ENCODE measurements at regions not wholly inside any gene's neighbourhood (a gene's known extent, or its start where the extent isn't known, plus 50 kb on each side); places are given as distances from the start of the nearest gene placed in this dataset.

- no peak overlapping the region for H3K9ac ChIP-seq (ENCODE audit: control insufficient read depth, extremely low read depth, insufficient read depth, low read length)
- no peak overlapping the region for H3K27ac ChIP-seq (ENCODE audit: control insufficient read depth, insufficient read depth, low read length)
- no peaks in the 10 kb centered on the region for H3K4me1 ChIP-seq (ENCODE audit: control insufficient read depth, extremely low read depth, insufficient read depth, low read length)
- H3K9me1 ChIP-seq (ENCODE audit: control insufficient read depth, extremely low read depth, insufficient read depth, low read length), result no peaks in the 10 kb centered on the region
- no peaks in the 10 kb centered on the region for H3K79me2 ChIP-seq (ENCODE audit: control insufficient read depth, insufficient read depth, low read length)
- FAIRE-seq, result no peak
- H2AFZ ChIP-seq (ENCODE audit: control insufficient read depth, low read length), result no peak overlapping the region
- TF ChIP-seq EZH2 (IDR thresholded peaks at IDR 0.05; ENCODE audit: low read length), result no peak
- TF ChIP-seq CTCF (optimal IDR thresholded peaks at IDR 0.05 in 1 of 3, IDR thresholded peaks at IDR 0.05 in 1 of 3, conservative IDR thresholded peaks at IDR 0.05 in 1 of 3; ENCODE audit: extremely low read depth in 1 of 3, insufficient read depth in 2 of 3, low read length in 3 of 3), result no peak
- no peaks in the 10 kb centered on the region for H3K27me3 ChIP-seq (ENCODE audit: control insufficient read depth, extremely low read depth, insufficient read depth, low read length)
- H3K4me3 ChIP-seq (ENCODE audit: control insufficient read depth in 2 of 3, extremely low read depth in 1 of 3, insufficient read depth in 2 of 3, low read depth in 1 of 3, low read length in 3 of 3), result no peak overlapping the region
- dilution Hi-C loops (cut with MboI; ENCODE audit: extremely low pct_ligation_motif_present, low sequenced_read_pairs), result no loop called here
- no peak overlapping the region for H3K4me2 ChIP-seq (ENCODE audit: control insufficient read depth, extremely low read depth, insufficient read depth, low read depth, low read length)
- H4K20me1 ChIP-seq (ENCODE audit: control insufficient read depth, extremely low read depth, insufficient read depth, low read length), result no peaks in the 10 kb centered on the region
- no peak for DNase-seq (ENCODE audit: low read depth, low spot score)
- H3K36me3 ChIP-seq (ENCODE audit: control insufficient read depth in 2 of 2, extremely low read depth in 1 of 2, insufficient read depth in 2 of 2, low read length in 2 of 2), result no peaks in the 10 kb centered on the region
- no peaks in the 10 kb centered on the region for H3K9me3 ChIP-seq (ENCODE audit: control insufficient read depth, low read depth, low read length)
Measured at GRCh38 chr14:47961634-47962033, 286.2 kb upstream of the MDGA2 start.

GRCh38 chr14:47959740-47960139 lies 284.3 kb upstream of the MDGA2 start:
- no peaks in the 10 kb centered on the region for H3K79me2 ChIP-seq (ENCODE audit: control insufficient read depth, insufficient read depth, low read length)
- no peak overlapping the region for H3K4me2 ChIP-seq (ENCODE audit: control insufficient read depth, extremely low read depth, insufficient read depth, low read depth, low read length)
- no peak overlapping the region for H3K27ac ChIP-seq (ENCODE audit: control insufficient read depth, insufficient read depth, low read length)
- no peaks in the 10 kb centered on the region for H3K9me1 ChIP-seq (ENCODE audit: control insufficient read depth, extremely low read depth, insufficient read depth, low read length)
- DNase-seq (ENCODE audit: low read depth, low spot score) (no peak), FAIRE-seq (no peak)
- no peaks in the 10 kb centered on the region for H3K27me3 ChIP-seq (ENCODE audit: control insufficient read depth, extremely low read depth, insufficient read depth, low read length)
- H3K4me1 ChIP-seq (ENCODE audit: control insufficient read depth, extremely low read depth, insufficient read depth, low read length), result no peaks in the 10 kb centered on the region
- no peaks in the 10 kb centered on the region for H3K36me3 ChIP-seq (ENCODE audit: control insufficient read depth in 2 of 2, extremely low read depth in 1 of 2, insufficient read depth in 2 of 2, low read length in 2 of 2)
- no peak overlapping the region for H2AFZ ChIP-seq (ENCODE audit: control insufficient read depth, low read length)
- H3K9me3 ChIP-seq (ENCODE audit: control insufficient read depth, low read depth, low read length), result no peaks in the 10 kb centered on the region
- no peak overlapping the region for H3K4me3 ChIP-seq (ENCODE audit: control insufficient read depth in 2 of 3, extremely low read depth in 1 of 3, insufficient read depth in 2 of 3, low read depth in 1 of 3, low read length in 3 of 3)
- no peaks in the 10 kb centered on the region for H4K20me1 ChIP-seq (ENCODE audit: control insufficient read depth, extremely low read depth, insufficient read depth, low read length)
- no peak overlapping the region for H3K9ac ChIP-seq (ENCODE audit: control insufficient read depth, extremely low read depth, insufficient read depth, low read length)
- dilution Hi-C loops (cut with MboI; ENCODE audit: extremely low pct_ligation_motif_present, low sequenced_read_pairs), result no loop called here
- TF ChIP-seq CTCF (optimal IDR thresholded peaks at IDR 0.05 in 1 of 3, IDR thresholded peaks at IDR 0.05 in 1 of 3, conservative IDR thresholded peaks at IDR 0.05 in 1 of 3; ENCODE audit: extremely low read depth in 1 of 3, insufficient read depth in 2 of 3, low read length in 3 of 3) (no peak), EZH2 (IDR thresholded peaks at IDR 0.05; ENCODE audit: low read length) (no peak)
